ENCODE measurements at regions not wholly inside any gene's neighbourhood (a gene's known extent, or its start where the extent isn't known, plus 50 kb on each side); places are given as distances from the start of the nearest gene placed in this dataset.

DNA sequence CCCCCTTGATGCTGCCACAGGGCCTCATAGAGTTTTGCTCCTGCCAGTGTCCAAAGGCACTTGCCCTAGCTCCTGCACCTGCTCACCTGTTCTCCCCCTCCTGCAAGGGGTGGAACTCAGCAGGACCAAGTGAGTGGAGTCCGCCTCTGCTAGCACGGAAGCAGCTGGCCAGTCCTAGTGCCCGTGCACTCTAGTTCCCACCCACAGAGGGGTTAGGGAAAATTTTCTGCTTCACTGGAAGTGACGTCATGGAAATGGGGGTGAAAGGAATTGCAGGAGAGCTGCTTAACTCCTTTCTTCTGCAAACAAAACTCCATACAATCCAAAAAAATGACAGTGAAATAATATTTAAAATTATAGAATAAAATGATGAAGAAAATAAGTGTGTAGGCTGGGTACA is 609.7 kb upstream of the SLITRK1 start:
- H3K4me2 ChIP-seq (ENCODE audit: low read length), result no peak overlapping the region
- no peak for DNase-seq
- no peaks in the 10 kb centered on the region for H3K27me3 ChIP-seq (ENCODE audit: low read length)
- no peak overlapping the region for H3K27ac ChIP-seq (ENCODE audit: low read length)
- no peaks in the 10 kb centered on the region for H4K20me1 ChIP-seq (ENCODE audit: low read length)
- H3K4me3 ChIP-seq (ENCODE audit: low read length), result no peak overlapping the region
- H2AFZ ChIP-seq (ENCODE audit: low read length), result no peak overlapping the region
- no peaks in the 10 kb centered on the region for H3K4me1 ChIP-seq (ENCODE audit: insufficient read depth, low read length)
- H3K79me2 ChIP-seq (ENCODE audit: low read length), result no peaks in the 10 kb centered on the region
- H3K9me2 ChIP-seq (replicated peaks; ENCODE audit: low read length), result no peaks in the 10 kb centered on the region
- H3K9ac ChIP-seq (ENCODE audit: low read length), result no peak overlapping the region
- intact Hi-C loops (cut with micrococcal nuclease), result no loop called here
- no TSS peak for BruUV-seq (replicated peaks)
- H3F3A ChIP-seq (ENCODE audit: low read length, unreplicated experiment), result no peaks in the 10 kb centered on the region
- TF ChIP-seq, protein P1, sequence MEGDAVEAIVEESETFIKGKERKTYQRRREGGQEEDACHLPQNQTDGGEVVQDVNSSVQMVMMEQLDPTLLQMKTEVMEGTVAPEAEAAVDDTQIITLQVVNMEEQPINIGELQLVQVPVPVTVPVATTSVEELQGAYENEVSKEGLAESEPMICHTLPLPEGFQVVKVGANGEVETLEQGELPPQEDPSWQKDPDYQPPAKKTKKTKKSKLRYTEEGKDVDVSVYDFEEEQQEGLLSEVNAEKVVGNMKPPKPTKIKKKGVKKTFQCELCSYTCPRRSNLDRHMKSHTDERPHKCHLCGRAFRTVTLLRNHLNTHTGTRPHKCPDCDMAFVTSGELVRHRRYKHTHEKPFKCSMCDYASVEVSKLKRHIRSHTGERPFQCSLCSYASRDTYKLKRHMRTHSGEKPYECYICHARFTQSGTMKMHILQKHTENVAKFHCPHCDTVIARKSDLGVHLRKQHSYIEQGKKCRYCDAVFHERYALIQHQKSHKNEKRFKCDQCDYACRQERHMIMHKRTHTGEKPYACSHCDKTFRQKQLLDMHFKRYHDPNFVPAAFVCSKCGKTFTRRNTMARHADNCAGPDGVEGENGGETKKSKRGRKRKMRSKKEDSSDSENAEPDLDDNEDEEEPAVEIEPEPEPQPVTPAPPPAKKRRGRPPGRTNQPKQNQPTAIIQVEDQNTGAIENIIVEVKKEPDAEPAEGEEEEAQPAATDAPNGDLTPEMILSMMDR (conservative IDR thresholded peaks at IDR 0.05; ENCODE audit: low read depth, low read length), result no peak
- TF ChIP-seq EZH2 (IDR thresholded peaks at IDR 0.05; ENCODE audit: low read length, unreplicated experiment), result no peak
- no peak for TF ChIP-seq EZH2phosphoT487 (IDR thresholded peaks at IDR 0.05; ENCODE audit: borderline replicate concordance, low read length)
- H3K9me3 ChIP-seq (ENCODE audit: low read length), result no peaks in the 10 kb centered on the region
- no peaks in the 10 kb centered on the region for H3K36me3 ChIP-seq (ENCODE audit: low read depth, low read length)
- no peak for ATAC-seq
- ChIA-PET CTCF (no interaction called here), POLR2A (ENCODE audit: unreplicated experiment) (no interaction called here)

- no peak overlapping the region for H3K9ac ChIP-seq (ENCODE audit: low read length)
- no peak for ATAC-seq
- H3K27me3 ChIP-seq (ENCODE audit: low read length), result no peaks in the 10 kb centered on the region
- POLR2A ChIA-PET (ENCODE audit: unreplicated experiment), result no interaction called here
- H3K36me3 ChIP-seq (ENCODE audit: low read depth, low read length), result no peaks in the 10 kb centered on the region
- H3K27ac ChIP-seq (ENCODE audit: low read length), result no peak overlapping the region
- no TSS peak for BruUV-seq (replicated peaks)
- H2AFZ ChIP-seq (ENCODE audit: low read length), result no peak overlapping the region
- no peak overlapping the region for H3K4me3 ChIP-seq (ENCODE audit: low read length)
- no peaks in the 10 kb centered on the region for H3K4me1 ChIP-seq (ENCODE audit: insufficient read depth, low read length)
- H3K79me2 ChIP-seq (ENCODE audit: low read length), result no peaks in the 10 kb centered on the region
- CTCF ChIA-PET, result no interaction called here
- TF ChIP-seq, protein P1 (conservative IDR thresholded peaks at IDR 0.05; ENCODE audit: low read depth, low read length), result no peak
- no peak for TF ChIP-seq EZH2 (IDR thresholded peaks at IDR 0.05; ENCODE audit: low read length, unreplicated experiment)
- TF ChIP-seq EZH2phosphoT487 (IDR thresholded peaks at IDR 0.05; ENCODE audit: borderline replicate concordance, low read length), result no peak
- H3K9me3 ChIP-seq (ENCODE audit: low read length), result no peaks in the 10 kb centered on the region
- H3K9me2 ChIP-seq (replicated peaks; ENCODE audit: low read length), result no peaks in the 10 kb centered on the region
- H3F3A ChIP-seq (ENCODE audit: low read length, unreplicated experiment), result no peaks in the 10 kb centered on the region
- no peaks in the 10 kb centered on the region for H4K20me1 ChIP-seq (ENCODE audit: low read length)
- no peak for DNase-seq
- no peak overlapping the region for H3K4me2 ChIP-seq (ENCODE audit: low read length)
- intact Hi-C loops (cut with micrococcal nuclease), result no loop called here
Observed at GRCh38 chr13:84487752-84488151, 605.5 kb upstream of the SLITRK1 start.

DNA sequence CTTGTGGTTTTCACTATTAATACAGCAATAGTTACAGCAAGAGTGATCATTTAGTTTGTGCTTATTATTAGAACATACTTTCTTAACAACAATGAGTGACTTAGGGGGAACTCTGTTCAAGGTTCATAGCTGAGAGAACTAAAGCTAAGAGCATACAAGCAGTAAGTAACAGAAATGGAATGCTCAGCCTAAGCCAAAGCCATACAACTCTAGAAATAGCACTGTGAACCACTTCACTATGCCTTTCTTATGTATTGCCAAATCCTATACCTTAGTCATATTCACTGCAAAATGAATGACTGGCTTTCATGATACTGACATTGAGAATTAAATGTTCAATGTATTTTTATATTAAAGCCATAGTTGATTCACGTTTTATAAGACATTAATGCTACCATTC is 599.7 kb upstream of the SLITRK1 start:
- BruUV-seq (replicated peaks), result no TSS peak
- no peaks in the 10 kb centered on the region for H3K9me2 ChIP-seq (replicated peaks; ENCODE audit: low read length)
- no peak overlapping the region for H3K4me2 ChIP-seq (ENCODE audit: low read length)
- no peaks in the 10 kb centered on the region for H3K36me3 ChIP-seq (ENCODE audit: low read depth, low read length)
- ATAC-seq, result no peak
- no peak for DNase-seq
- ChIA-PET POLR2A (ENCODE audit: unreplicated experiment) (no interaction called here), CTCF (no interaction called here)
- no peaks in the 10 kb centered on the region for H3F3A ChIP-seq (ENCODE audit: low read length, unreplicated experiment)
- H3K4me3 ChIP-seq (ENCODE audit: low read length), result no peak overlapping the region
- no peaks in the 10 kb centered on the region for H3K27me3 ChIP-seq (ENCODE audit: low read length)
- no peaks in the 10 kb centered on the region for H4K20me1 ChIP-seq (ENCODE audit: low read length)
- TF ChIP-seq EZH2phosphoT487 (IDR thresholded peaks at IDR 0.05; ENCODE audit: borderline replicate concordance, low read length), result no peak
- TF ChIP-seq, protein P1 (conservative IDR thresholded peaks at IDR 0.05; ENCODE audit: low read depth, low read length), result no peak
- TF ChIP-seq EZH2 (IDR thresholded peaks at IDR 0.05; ENCODE audit: low read length, unreplicated experiment), result no peak
- peaks cover 2% of the 10 kb centered on the region; the same call in 1 of the 2 replicates for H3K4me1 ChIP-seq (ENCODE audit: insufficient read depth, low read length)
- no peak overlapping the region for H3K27ac ChIP-seq (ENCODE audit: low read length)
- no peaks in the 10 kb centered on the region for H3K79me2 ChIP-seq (ENCODE audit: low read length)
- intact Hi-C loops (cut with micrococcal nuclease), result no loop called here
- no peak overlapping the region for H2AFZ ChIP-seq (ENCODE audit: low read length)
- no peak overlapping the region for H3K9ac ChIP-seq (ENCODE audit: low read length)
- H3K9me3 ChIP-seq (ENCODE audit: low read length), result no peaks in the 10 kb centered on the region
